ENCODE measurements at regions not wholly inside any gene's neighbourhood (a gene's known extent, or its start where the extent isn't known, plus 50 kb on each side); places are given as distances from the start of the nearest gene placed in this dataset.

- H3K27ac ChIP-seq, result no peak overlapping the region
- no peak for TF ChIP-seq CTCF (IDR thresholded peaks at IDR 0.05)
- H3K27me3 ChIP-seq, result no peaks in the 10 kb centered on the region
- no peak overlapping the region for H3K4me3 ChIP-seq
- DNase-seq (ENCODE audit: low spot score in 2 of 2), result no peak
- H3K9me3 ChIP-seq, result no peaks in the 10 kb centered on the region
- H3K36me3 ChIP-seq, result no peaks in the 10 kb centered on the region
- H3K4me1 ChIP-seq, result no peaks in the 10 kb centered on the region
- intact Hi-C loops (cut with DNase I), result no loop called here
Measured at GRCh38 chr15:97456521-97457202, 503.8 kb upstream of the ARRDC4 start.

GRCh38 chr15:97457203-97457847 is 503.2 kb upstream of the ARRDC4 start:
- Histone ChIP-seq H3K4me3 (no peak overlapping the region), H3K27me3 (no peaks in the 10 kb centered on the region), H3K27ac (no peak overlapping the region), H3K4me1 (no peaks in the 10 kb centered on the region), H3K9me3 (no peaks in the 10 kb centered on the region), H3K36me3 (no peaks in the 10 kb centered on the region)
- DNase-seq (ENCODE audit: low spot score in 2 of 2), result no peak
- intact Hi-C loops (cut with DNase I), result no loop called here
- no peak for TF ChIP-seq CTCF (IDR thresholded peaks at IDR 0.05)

- no peak for TF ChIP-seq CTCF (IDR thresholded peaks at IDR 0.05)
- H3K27me3 ChIP-seq, result no peaks in the 10 kb centered on the region
- no peaks in the 10 kb centered on the region for H3K36me3 ChIP-seq
- H3K27ac ChIP-seq, result no peak overlapping the region
- DNase-seq (ENCODE audit: low spot score in 2 of 2), result no peak
- H3K9me3 ChIP-seq, result no peaks in the 10 kb centered on the region
- no peak overlapping the region for H3K4me3 ChIP-seq
- no peaks in the 10 kb centered on the region for H3K4me1 ChIP-seq
- intact Hi-C loops (cut with DNase I), result no loop called here
Measured at GRCh38 chr15:97459771-97460170, 500.7 kb upstream of the ARRDC4 start.

GRCh38 chr15:97461226-97461625 is 499.3 kb upstream of the ARRDC4 start:
- no peak for DNase-seq (ENCODE audit: low spot score in 2 of 2)
- H3K27me3 ChIP-seq, result no peaks in the 10 kb centered on the region
- intact Hi-C loops (cut with DNase I), result no loop called here
- no peaks in the 10 kb centered on the region for H3K4me1 ChIP-seq
- no peak overlapping the region for H3K27ac ChIP-seq
- H3K9me3 ChIP-seq, result no peaks in the 10 kb centered on the region
- TF ChIP-seq CTCF (IDR thresholded peaks at IDR 0.05), result no peak
- no peaks in the 10 kb centered on the region for H3K36me3 ChIP-seq
- no peak overlapping the region for H3K4me3 ChIP-seq

GRCh38 chr15:97463696-97464095 is 496.8 kb upstream of the ARRDC4 start:
- Histone ChIP-seq H3K27me3 (no peaks in the 10 kb centered on the region), H3K9me3 (no peaks in the 10 kb centered on the region), H3K27ac (no peak overlapping the region), H3K36me3 (no peaks in the 10 kb centered on the region), H3K4me3 (no peak overlapping the region), H3K4me1 (no peaks in the 10 kb centered on the region)
- DNase-seq (ENCODE audit: low spot score in 2 of 2), result no peak
- intact Hi-C loops (cut with DNase I), result no loop called here
- no peak for TF ChIP-seq CTCF (IDR thresholded peaks at IDR 0.05)
